Activated naive CD8-positive, alpha-beta T cell treated with anti-CD3 and anti-CD28 coated beads for 36 hours (primary cell): ENCODE measurements at regions not wholly inside any gene's neighbourhood (a gene's known extent, or its start where the extent isn't known, plus 50 kb on each side); places are given as distances from the start of the nearest gene placed in this dataset.
"Not testable (repeated sequence)": the region's sequence is repeated elsewhere in the genome, so short reads cannot be mapped to it uniquely, and the experiment has no call there.

Source experiments
- DNase-seq: peaks from one replicate; pipeline ENCODE4 v3.0.0; 2021
- H3K27ac Mint-ChIP-seq: one replicate; pipeline ENCODE4 v1.8.0; 2022; ENCODE audit warnings: mild to moderate bottlenecking, moderate library complexity, mixed read lengths
- H3K27me3 Mint-ChIP-seq: one replicate; pipeline ENCODE4 v1.8.0; 2022; ENCODE audit warnings: mild to moderate bottlenecking, mixed read lengths
- H3K36me3 Mint-ChIP-seq: one replicate; pipeline ENCODE4 v1.8.0; 2021; ENCODE audit warnings: mild to moderate bottlenecking, mixed read lengths
- H3K4me1 Mint-ChIP-seq: one replicate; pipeline ENCODE4 v1.8.0; 2021; ENCODE audit warnings: mixed read lengths
- H3K4me3 Mint-ChIP-seq: one replicate; pipeline ENCODE4 v1.8.0; 2022; ENCODE audit warnings: mild to moderate bottlenecking, moderate library complexity, mixed read lengths
- H3K9me3 Mint-ChIP-seq: one replicate; pipeline ENCODE4 v1.8.0; 2022; ENCODE audit warnings: mixed read lengths

GRCh38 chr7:106376026-106376799 lies 91.4 kb upstream of the NAMPT start:
- H3K4me1 Mint-ChIP-seq = peaks cover 7% of the 10 kb centered on the region
- H3K27ac Mint-ChIP-seq = no peak overlapping the region

GRCh38 chr7:106375499-106375898 lies 90.7 kb upstream of the NAMPT start:
- peaks cover 7% of the 10 kb centered on the region for H3K4me1 Mint-ChIP-seq
- H3K27ac Mint-ChIP-seq = no peak overlapping the region
- no peaks in the 10 kb centered on the region for H3K27me3 Mint-ChIP-seq
- no peaks in the 10 kb centered on the region for H3K9me3 Mint-ChIP-seq
- DNase-seq = no peak
- no peaks in the 10 kb centered on the region for H3K36me3 Mint-ChIP-seq
- H3K4me3 Mint-ChIP-seq = no peak overlapping the region

More at GRCh38 chr7:106376026-106376799, 91.4 kb upstream of the NAMPT start:
- H3K27me3 Mint-ChIP-seq = no peaks in the 10 kb centered on the region
- DNase-seq = no peak
- no peaks in the 10 kb centered on the region for H3K36me3 Mint-ChIP-seq
- H3K9me3 Mint-ChIP-seq = no peaks in the 10 kb centered on the region
- no peak overlapping the region for H3K4me3 Mint-ChIP-seq

- peaks cover 11% of the 10 kb centered on the region for H3K4me1 Mint-ChIP-seq
- H3K27me3 Mint-ChIP-seq = peaks cover 3% of the 10 kb centered on the region
- H3K4me3 Mint-ChIP-seq = no peak overlapping the region
- no peaks in the 10 kb centered on the region for H3K9me3 Mint-ChIP-seq
- no peak overlapping the region for H3K27ac Mint-ChIP-seq
- no peaks in the 10 kb centered on the region for H3K36me3 Mint-ChIP-seq
- no peak for DNase-seq
Observed at GRCh38 chr7:106374437-106374836, 89.7 kb upstream of the NAMPT start.

- no peak overlapping the region for H3K27ac Mint-ChIP-seq
- DNase-seq = no peak
- peaks cover 13% of the 10 kb centered on the region for H3K4me1 Mint-ChIP-seq
- peaks cover 4% of the 10 kb centered on the region for H3K27me3 Mint-ChIP-seq
- H3K4me3 Mint-ChIP-seq = no peak overlapping the region
- H3K36me3 Mint-ChIP-seq = no peaks in the 10 kb centered on the region
- no peaks in the 10 kb centered on the region for H3K9me3 Mint-ChIP-seq
Observed at GRCh38 chr7:106372595-106373318, 88.0 kb upstream of the NAMPT start.

GRCh38 chr7:106372126-106372525 lies 87.3 kb upstream of the NAMPT start:
- peaks cover 4% of the 10 kb centered on the region for H3K27me3 Mint-ChIP-seq
- H3K4me3 Mint-ChIP-seq = no peak overlapping the region
- no peak overlapping the region for H3K27ac Mint-ChIP-seq
- DNase-seq = no peak
- H3K9me3 Mint-ChIP-seq = no peaks in the 10 kb centered on the region
- peaks cover 15% of the 10 kb centered on the region for H3K4me1 Mint-ChIP-seq
- no peaks in the 10 kb centered on the region for H3K36me3 Mint-ChIP-seq

- no peak for DNase-seq
- Mint-ChIP-seq H3K4me3 (no peak overlapping the region), H3K27me3 (peaks cover 4% of the 10 kb centered on the region), H3K27ac (no peak overlapping the region), H3K4me1 (peaks cover 15% of the 10 kb centered on the region), H3K9me3 (no peaks in the 10 kb centered on the region), H3K36me3 (no peaks in the 10 kb centered on the region)
Observed at GRCh38 chr7:106371629-106372028, 86.8 kb upstream of the NAMPT start.

GRCh38 chr7:106370542-106370941 lies 85.8 kb upstream of the NAMPT start:
- Mint-ChIP-seq H3K4me1 (peaks cover 15% of the 10 kb centered on the region), H3K27ac (no peak overlapping the region), H3K27me3 (peaks cover 4% of the 10 kb centered on the region), H3K4me3 (no peak overlapping the region), H3K9me3 (peaks cover 4% of the 10 kb centered on the region), H3K36me3 (peaks cover 3% of the 10 kb centered on the region)
- DNase-seq = no peak

GRCh38 chr7:106369816-106370215 lies 85.0 kb upstream of the NAMPT start:
- no peak overlapping the region for H3K27ac Mint-ChIP-seq
- H3K4me3 Mint-ChIP-seq = no peak overlapping the region
- H3K9me3 Mint-ChIP-seq = peaks cover 4% of the 10 kb centered on the region
- no peak for DNase-seq
- H3K4me1 Mint-ChIP-seq = peaks cover 20% of the 10 kb centered on the region
- H3K36me3 Mint-ChIP-seq = peaks cover 3% of the 10 kb centered on the region
- peaks cover 4% of the 10 kb centered on the region for H3K27me3 Mint-ChIP-seq

- H3K9me3 Mint-ChIP-seq = peaks cover 4% of the 10 kb centered on the region
- no peak overlapping the region for H3K27ac Mint-ChIP-seq
- H3K27me3 Mint-ChIP-seq = peaks cover 4% of the 10 kb centered on the region
- no peak overlapping the region for H3K4me3 Mint-ChIP-seq
- DNase-seq = no peak
- H3K4me1 Mint-ChIP-seq = peaks cover 21% of the 10 kb centered on the region
- peaks cover 3% of the 10 kb centered on the region for H3K36me3 Mint-ChIP-seq
Observed at GRCh38 chr7:106369352-106369751, 84.6 kb upstream of the NAMPT start.

- no peak for DNase-seq
- H3K27me3 Mint-ChIP-seq = peaks cover 19% of the 10 kb centered on the region
- H3K9me3 Mint-ChIP-seq = peaks cover 8% of the 10 kb centered on the region
- H3K4me1 Mint-ChIP-seq = peaks cover 21% of the 10 kb centered on the region
- no peak overlapping the region for H3K4me3 Mint-ChIP-seq
- H3K27ac Mint-ChIP-seq = peak overlapping the region; percentile 42
- peaks cover 3% of the 10 kb centered on the region for H3K36me3 Mint-ChIP-seq
Observed at GRCh38 chr7:106367664-106368063, 82.9 kb upstream of the NAMPT start.

GRCh38 chr7:106367018-106367420 lies 82.2 kb upstream of the NAMPT start:
- DNase-seq = no peak
- H3K4me3 Mint-ChIP-seq = no peak overlapping the region
- H3K27ac Mint-ChIP-seq = no peak overlapping the region
- H3K4me1 Mint-ChIP-seq = peaks cover 21% of the 10 kb centered on the region
- H3K36me3 Mint-ChIP-seq = peaks cover 3% of the 10 kb centered on the region
- H3K27me3 Mint-ChIP-seq = peaks cover 26% of the 10 kb centered on the region
- peaks cover 8% of the 10 kb centered on the region for H3K9me3 Mint-ChIP-seq

- peaks cover 5% of the 10 kb centered on the region for H3K36me3 Mint-ChIP-seq
- peaks cover 21% of the 10 kb centered on the region for H3K4me1 Mint-ChIP-seq
- peaks cover 42% of the 10 kb centered on the region for H3K27me3 Mint-ChIP-seq
- DNase-seq = no peak
- peaks cover 16% of the 10 kb centered on the region for H3K9me3 Mint-ChIP-seq
- peak overlapping the region; percentile 16 for H3K27ac Mint-ChIP-seq
- no peak overlapping the region for H3K4me3 Mint-ChIP-seq
Observed at GRCh38 chr7:106365252-106366005, 80.6 kb upstream of the NAMPT start.

GRCh38 chr7:106362507-106362906 lies 77.7 kb upstream of the NAMPT start:
- H3K36me3 Mint-ChIP-seq = peaks cover 10% of the 10 kb centered on the region
- H3K9me3 Mint-ChIP-seq = peaks cover 25% of the 10 kb centered on the region
- not testable (repeated sequence) for H3K4me3 Mint-ChIP-seq, H3K27ac Mint-ChIP-seq, DNase-seq
- peaks cover 53% of the 10 kb centered on the region for H3K27me3 Mint-ChIP-seq
- H3K4me1 Mint-ChIP-seq = peaks cover 17% of the 10 kb centered on the region

GRCh38 chr7:106358103-106358663 lies 73.4 kb upstream of the NAMPT start:
- Mint-ChIP-seq H3K27ac (no peak overlapping the region), H3K27me3 (peaks cover 83% of the 10 kb centered on the region), H3K4me1 (peaks cover 9% of the 10 kb centered on the region), H3K36me3 (peaks cover 9% of the 10 kb centered on the region), H3K9me3 (peaks cover 20% of the 10 kb centered on the region), H3K4me3 (no peak overlapping the region)
- no peak for DNase-seq

- H3K4me1 Mint-ChIP-seq = peaks cover 9% of the 10 kb centered on the region
- H3K27ac Mint-ChIP-seq = no peak overlapping the region
- no peak for DNase-seq
- peaks cover 9% of the 10 kb centered on the region for H3K36me3 Mint-ChIP-seq
- peaks cover 83% of the 10 kb centered on the region for H3K27me3 Mint-ChIP-seq
- no peak overlapping the region for H3K4me3 Mint-ChIP-seq
- peaks cover 20% of the 10 kb centered on the region for H3K9me3 Mint-ChIP-seq
Observed at GRCh38 chr7:106357675-106358074, 72.9 kb upstream of the NAMPT start.
